GM12892 (cell line): ENCODE measurements at regions not wholly inside any gene's neighbourhood (a gene's known extent, or its start where the extent isn't known, plus 50 kb on each side); places are given as distances from the start of the nearest gene placed in this dataset.

ENCODE experiments used
- POLR2A ChIP-seq: IDR thresholded peaks from 2 replicates; pipeline ENCODE4 v1.6.1; 2011; ENCODE audit warnings: low read depth, low read length, control low read depth
- POLR2AphosphoS5 ChIP-seq: IDR thresholded peaks from 2 replicates; pipeline ENCODE4 v1.6.1; 2011; ENCODE audit warnings: low read depth, low read length, control low read depth
- TAF1 ChIP-seq: IDR thresholded peaks from 2 replicates; pipeline ENCODE4 v1.6.1; 2011; ENCODE audit warnings: low read depth, mild to moderate bottlenecking, control low read depth, low read length, borderline replicate concordance

DNA sequence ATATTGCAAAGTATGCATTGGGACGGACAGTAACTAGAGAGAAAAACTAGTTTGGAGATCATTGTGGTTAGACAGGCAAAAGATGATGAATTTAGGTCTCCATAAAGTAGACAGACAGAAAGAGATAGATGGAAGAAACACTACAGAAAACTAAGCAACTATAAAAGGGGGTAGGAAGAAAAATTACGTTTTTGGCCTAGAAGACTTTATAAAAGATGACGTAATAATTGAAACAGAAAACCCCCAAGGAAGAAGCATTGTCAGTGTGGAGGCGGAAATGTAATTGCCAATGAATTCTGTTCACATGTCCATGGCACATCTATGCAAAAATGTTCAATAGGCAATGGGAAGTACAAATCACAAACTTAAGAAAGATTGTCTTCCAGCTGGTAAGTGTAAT, 1211.5 kb upstream of the ZEB2 start:
- no peak for TF ChIP-seq POLR2AphosphoS5
- TF ChIP-seq POLR2A: no peak
- no peak for TF ChIP-seq TAF1
